IPS-NIHi7 (cell line): ENCODE measurements at regions not wholly inside any gene's neighbourhood (a gene's known extent, or its start where the extent isn't known, plus 50 kb on each side); places are given as distances from the start of the nearest gene placed in this dataset.

Experiments
- DNase-seq: peaks from one replicate; pipeline ENCODE4 v3.0.0; 2012; ENCODE audit warnings: mixed read lengths; ENCODE audit errors: extremely low spot score

- no peak for DNase-seq
Observed at GRCh38 chr9:18073002-18073401, 401.0 kb upstream of the ADAMTSL1 start.

- DNase-seq, result no peak
Observed at GRCh38 chr9:18074041-18074440, 399.9 kb upstream of the ADAMTSL1 start.

GRCh38 chr9:18075253-18075952 is 398.6 kb upstream of the ADAMTSL1 start:
- no peak for DNase-seq

GRCh38 chr9:18077941-18078678 is 395.8 kb upstream of the ADAMTSL1 start:
- DNase-seq, result no peak

GRCh38 chr9:18092138-18092537 is 381.8 kb upstream of the ADAMTSL1 start:
- no peak for DNase-seq

GRCh38 chr9:18106006-18106560 is 367.9 kb upstream of the ADAMTSL1 start:
- DNase-seq, result no peak

- no peak for DNase-seq
Observed at GRCh38 chr9:18109675-18110074, 364.3 kb upstream of the ADAMTSL1 start.

- no peak for DNase-seq
Observed at GRCh38 chr9:18111146-18111545, 362.8 kb upstream of the ADAMTSL1 start.

GRCh38 chr9:18114559-18115475 is 359.1 kb upstream of the ADAMTSL1 start:
- no peak for DNase-seq

GRCh38 chr9:18118268-18118667 is 355.7 kb upstream of the ADAMTSL1 start:
- no peak for DNase-seq

- no peak for DNase-seq
Observed at GRCh38 chr9:18122171-18122570, 351.8 kb upstream of the ADAMTSL1 start.

- no peak for DNase-seq
Observed at GRCh38 chr9:18124760-18125159, 349.2 kb upstream of the ADAMTSL1 start.

GRCh38 chr9:18126831-18127498 is 347.0 kb upstream of the ADAMTSL1 start:
- no peak for DNase-seq

- no peak for DNase-seq
Observed at GRCh38 chr9:18127499-18127875, 346.5 kb upstream of the ADAMTSL1 start.

GRCh38 chr9:18129809-18130334 is 344.1 kb upstream of the ADAMTSL1 start:
- peak; percentile 51 for DNase-seq

- no peak for DNase-seq
Observed at GRCh38 chr9:18136354-18136994, 337.5 kb upstream of the ADAMTSL1 start.

- no peak for DNase-seq
Observed at GRCh38 chr9:18137815-18138214, 336.1 kb upstream of the ADAMTSL1 start.

GRCh38 chr9:18138656-18139055 is 335.3 kb upstream of the ADAMTSL1 start:
- DNase-seq, result no peak

GRCh38 chr9:18141681-18142080 is 332.3 kb upstream of the ADAMTSL1 start:
- no peak for DNase-seq

- DNase-seq, result peak; percentile 34
Observed at GRCh38 chr9:18143073-18143745, 330.7 kb upstream of the ADAMTSL1 start.
